GM21825 (cell line): ENCODE measurements at regions not wholly inside any gene's neighbourhood (a gene's known extent, or its start where the extent isn't known, plus 50 kb on each side); places are given as distances from the start of the nearest gene placed in this dataset.
"Not testable (repeated sequence)": the region's sequence is repeated elsewhere in the genome, so short reads cannot be mapped to it uniquely, and the experiment has no call there.

ENCODE experiments used
- ATAC-seq: cut with Tn5 transposase; IDR thresholded peaks from one replicate; pipeline ENCODE4 v1.9.1; 2021; ENCODE audit warnings: mild to moderate bottlenecking, moderate library complexity; ENCODE audit not compliant: unreplicated experiment

GRCh38 chr14:106203438-106203837 lies 677.1 kb downstream of the TMEM121 start:
- ATAC-seq: no peak

- no peak for ATAC-seq
These were observed 677.7 kb downstream of the TMEM121 start for GRCh38 chr14:106204063-106204462.

- no peak for ATAC-seq
These were observed 680.9 kb downstream of the TMEM121 start for GRCh38 chr14:106207316-106207715.

- no peak for ATAC-seq
These were observed 682.4 kb downstream of the TMEM121 start for GRCh38 chr14:106208794-106209193.

GRCh38 chr14:106209755-106210154 lies 683.4 kb downstream of the TMEM121 start:
- ATAC-seq: no peak

- no peak for ATAC-seq
These were observed 684.3 kb downstream of the TMEM121 start for GRCh38 chr14:106210650-106211049.

GRCh38 chr14:106211334-106211900 lies 685.0 kb downstream of the TMEM121 start:
- no peak for ATAC-seq

GRCh38 chr14:106215229-106215628 lies 688.8 kb downstream of the TMEM121 start:
- no peak for ATAC-seq

GRCh38 chr14:106216679-106217078 lies 690.3 kb downstream of the TMEM121 start:
- ATAC-seq: no peak

- ATAC-seq: no peak
These were observed 691.8 kb downstream of the TMEM121 start for GRCh38 chr14:106218174-106218573.

- no peak for ATAC-seq
These were observed 695.9 kb downstream of the TMEM121 start for GRCh38 chr14:106222311-106222710.

GRCh38 chr14:106222731-106223130 lies 696.3 kb downstream of the TMEM121 start:
- ATAC-seq: no peak

GRCh38 chr14:106227793-106228192 lies 701.4 kb downstream of the TMEM121 start:
- no peak for ATAC-seq

- no peak for ATAC-seq
These were observed 702.3 kb downstream of the TMEM121 start for GRCh38 chr14:106228541-106229158.

- no peak for ATAC-seq
These were observed 703.7 kb downstream of the TMEM121 start for GRCh38 chr14:106230071-106230470.

- ATAC-seq: not testable (repeated sequence)
These were observed 706.8 kb downstream of the TMEM121 start for GRCh38 chr14:106233191-106233590.

GRCh38 chr14:106234525-106235254 lies 708.3 kb downstream of the TMEM121 start:
- ATAC-seq: not testable (repeated sequence)

- no peak for ATAC-seq
These were observed 709.2 kb downstream of the TMEM121 start for GRCh38 chr14:106235356-106236159.

- no peak for ATAC-seq
These were observed 722.2 kb downstream of the TMEM121 start for GRCh38 chr14:106248321-106249192.

GRCh38 chr14:106253995-106254394 lies 727.6 kb downstream of the TMEM121 start:
- ATAC-seq: not testable (repeated sequence)
